Progenitor cell of endocrine pancreas (in vitro differentiated cells): ENCODE measurements at regions not wholly inside any gene's neighbourhood (a gene's known extent, or its start where the extent isn't known, plus 50 kb on each side); places are given as distances from the start of the nearest gene placed in this dataset.
"Not testable (repeated sequence)": the region's sequence is repeated elsewhere in the genome, so short reads cannot be mapped to it uniquely, and the experiment has no call there.

Source experiments
- DNase-seq: peaks from one replicate; pipeline ENCODE4 v3.0.0; 2021; ENCODE audit warnings: low spot score; ENCODE audit not compliant: unreplicated experiment
- H3K27ac Mint-ChIP-seq: 2 replicates; pipeline ENCODE4 v1.8.0; 2021; ENCODE audit warnings: mild to moderate bottlenecking, moderate library complexity, mixed read lengths
- H3K27me3 Mint-ChIP-seq: 2 replicates; pipeline ENCODE4 v1.8.0; 2021; ENCODE audit warnings: mixed read lengths
- H3K36me3 Mint-ChIP-seq: 2 replicates; pipeline ENCODE4 v1.8.0; 2022; ENCODE audit warnings: mixed read lengths; ENCODE audit not compliant: insufficient read depth
- H3K4me1 Mint-ChIP-seq: 2 replicates; pipeline ENCODE4 v1.8.0; 2021; ENCODE audit warnings: low read depth, mixed read lengths
- H3K4me3 Mint-ChIP-seq: 2 replicates; pipeline ENCODE4 v1.8.0; 2021; ENCODE audit warnings: low read depth, mild to moderate bottlenecking, moderate library complexity, mixed read lengths
- H3K9me3 Mint-ChIP-seq: 2 replicates; pipeline ENCODE4 v1.8.0; 2021; ENCODE audit warnings: low read depth, mixed read lengths
- TF ChIP-seq, protein P1 (sequence below): fragments of 200-600 bp; sonication (generic); IDR thresholded peaks from one replicate; pipeline ENCODE4 v1.5.0; 2021; ENCODE audit warnings: antibody characterized with exemption, mild to moderate bottlenecking; ENCODE audit not compliant: unreplicated experiment

DNA sequence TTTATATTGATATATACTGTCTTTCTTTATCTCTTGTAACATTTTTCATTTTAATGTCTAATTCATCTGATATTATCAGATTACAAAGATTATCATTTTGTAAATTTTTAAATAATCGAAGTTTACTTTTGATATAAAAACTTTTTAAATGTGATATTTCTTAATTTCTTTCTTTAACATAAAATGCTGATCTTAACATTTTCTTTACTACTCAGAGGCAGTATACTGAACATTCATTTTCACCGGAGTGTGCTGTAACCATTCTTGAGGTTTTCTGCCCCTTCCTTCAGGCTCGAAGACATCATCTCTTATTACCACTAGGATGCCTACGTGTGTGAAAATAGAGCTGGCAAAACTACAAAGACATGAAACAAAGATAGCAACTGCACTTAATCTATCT is 186.9 kb downstream of the DIO2 start:
- no peak overlapping the region for H3K27ac Mint-ChIP-seq
- TF ChIP-seq, protein P1, sequence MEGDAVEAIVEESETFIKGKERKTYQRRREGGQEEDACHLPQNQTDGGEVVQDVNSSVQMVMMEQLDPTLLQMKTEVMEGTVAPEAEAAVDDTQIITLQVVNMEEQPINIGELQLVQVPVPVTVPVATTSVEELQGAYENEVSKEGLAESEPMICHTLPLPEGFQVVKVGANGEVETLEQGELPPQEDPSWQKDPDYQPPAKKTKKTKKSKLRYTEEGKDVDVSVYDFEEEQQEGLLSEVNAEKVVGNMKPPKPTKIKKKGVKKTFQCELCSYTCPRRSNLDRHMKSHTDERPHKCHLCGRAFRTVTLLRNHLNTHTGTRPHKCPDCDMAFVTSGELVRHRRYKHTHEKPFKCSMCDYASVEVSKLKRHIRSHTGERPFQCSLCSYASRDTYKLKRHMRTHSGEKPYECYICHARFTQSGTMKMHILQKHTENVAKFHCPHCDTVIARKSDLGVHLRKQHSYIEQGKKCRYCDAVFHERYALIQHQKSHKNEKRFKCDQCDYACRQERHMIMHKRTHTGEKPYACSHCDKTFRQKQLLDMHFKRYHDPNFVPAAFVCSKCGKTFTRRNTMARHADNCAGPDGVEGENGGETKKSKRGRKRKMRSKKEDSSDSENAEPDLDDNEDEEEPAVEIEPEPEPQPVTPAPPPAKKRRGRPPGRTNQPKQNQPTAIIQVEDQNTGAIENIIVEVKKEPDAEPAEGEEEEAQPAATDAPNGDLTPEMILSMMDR: no peak
- no peaks in the 10 kb centered on the region for H3K4me1 Mint-ChIP-seq

DNA sequence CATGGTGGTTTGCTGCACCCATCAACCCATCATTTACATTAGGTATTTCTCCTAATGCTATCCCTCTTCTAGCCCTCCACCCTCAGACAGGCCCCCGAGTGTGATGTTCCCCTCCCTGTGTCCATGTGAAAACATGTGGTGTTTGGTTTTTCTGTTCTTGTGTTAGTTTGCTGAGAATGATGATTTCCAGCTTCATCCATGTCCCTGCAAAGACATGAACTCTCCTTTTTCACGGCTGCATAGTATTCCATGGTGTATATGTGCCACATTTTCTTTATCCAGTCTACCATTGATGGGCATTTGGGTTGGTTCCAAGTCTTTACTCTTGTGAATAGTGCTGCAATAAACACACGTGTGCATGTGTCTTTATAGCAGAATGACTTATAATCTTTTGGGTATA is 192.8 kb downstream of the DIO2 start:
- H3K9me3 Mint-ChIP-seq, H3K36me3 Mint-ChIP-seq, H3K4me3 Mint-ChIP-seq, DNase-seq, H3K27me3 Mint-ChIP-seq, H3K4me1 Mint-ChIP-seq, H3K27ac Mint-ChIP-seq: not testable (repeated sequence)

More for the DNA sequence above, 186.9 kb downstream of the DIO2 start:
- H3K9me3 Mint-ChIP-seq: peaks cover 4% of the 10 kb centered on the region
- H3K36me3 Mint-ChIP-seq: no peaks in the 10 kb centered on the region
- H3K27me3 Mint-ChIP-seq: no peaks in the 10 kb centered on the region
- DNase-seq: no peak
- no peak overlapping the region for H3K4me3 Mint-ChIP-seq

DNA sequence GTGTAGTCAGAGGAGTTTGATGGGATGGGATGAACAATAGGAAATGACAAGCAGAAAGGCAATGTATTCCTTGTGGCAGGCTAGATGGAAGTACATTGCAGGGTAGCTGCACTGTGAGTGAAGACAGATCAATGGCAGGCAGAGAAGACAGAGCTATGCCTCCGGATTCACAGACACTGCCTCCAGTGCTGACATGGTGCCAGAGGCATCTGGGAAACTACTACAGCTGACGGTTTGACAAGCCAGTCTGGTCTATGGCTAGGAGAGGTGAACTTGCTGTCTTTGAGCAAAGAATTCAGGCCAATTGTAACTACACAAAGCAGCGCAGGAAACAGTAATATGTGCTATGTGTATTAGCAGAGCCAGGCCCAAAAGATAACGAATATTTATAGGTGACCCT is 193.5 kb downstream of the DIO2 start:
- Mint-ChIP-seq H3K9me3 (peaks cover 8% of the 10 kb centered on the region), H3K4me1 (no peaks in the 10 kb centered on the region), H3K27me3 (no peaks in the 10 kb centered on the region), H3K27ac (no peak overlapping the region), H3K4me3 (no peak overlapping the region), H3K36me3 (no peaks in the 10 kb centered on the region)
- TF ChIP-seq, protein P1: no peak
- no peak for DNase-seq

DNA sequence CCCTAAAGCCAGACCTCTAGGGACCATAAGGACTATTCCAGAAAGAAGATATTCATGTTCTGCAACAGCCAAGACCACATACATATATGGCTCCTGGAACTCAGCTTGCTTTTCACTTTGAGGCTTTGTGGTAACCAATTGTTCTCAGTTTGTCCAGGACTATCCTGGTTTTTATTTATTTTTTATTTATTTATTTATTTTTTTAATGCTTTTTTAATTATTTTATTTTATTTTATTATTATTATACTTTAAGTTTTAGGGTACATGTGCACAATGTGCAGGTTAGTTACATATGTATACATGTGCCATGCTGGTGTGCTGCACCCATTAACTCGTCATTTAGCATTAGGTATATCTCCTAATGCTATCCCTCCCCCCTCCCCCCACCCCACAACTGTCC is 201.1 kb downstream of the DIO2 start:
- not testable (repeated sequence) for DNase-seq, H3K27me3 Mint-ChIP-seq, H3K9me3 Mint-ChIP-seq, H3K4me1 Mint-ChIP-seq, H3K36me3 Mint-ChIP-seq, H3K27ac Mint-ChIP-seq, H3K4me3 Mint-ChIP-seq

DNA sequence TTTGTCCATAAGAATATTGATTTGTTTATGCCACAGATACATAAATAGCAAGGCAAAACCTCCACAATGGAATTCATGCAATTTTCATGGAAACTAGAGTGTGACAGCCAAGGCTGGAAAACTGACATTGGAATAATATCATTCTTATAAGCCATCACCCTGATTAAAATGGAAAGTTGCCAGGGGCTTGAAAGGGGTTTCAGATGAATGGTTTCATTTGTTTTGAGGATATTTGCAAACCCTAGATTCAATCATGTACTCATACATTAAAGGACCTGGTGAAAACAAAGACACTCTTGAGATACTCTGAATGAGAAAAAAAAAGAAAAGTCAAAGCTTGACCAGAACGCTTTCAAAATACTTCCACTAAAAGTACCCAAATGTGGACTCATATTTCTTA is 205.7 kb downstream of the DIO2 start:
- H3K27ac Mint-ChIP-seq: no peak overlapping the region
- H3K9me3 Mint-ChIP-seq: no peaks in the 10 kb centered on the region
- no peak overlapping the region for H3K4me3 Mint-ChIP-seq

DNA sequence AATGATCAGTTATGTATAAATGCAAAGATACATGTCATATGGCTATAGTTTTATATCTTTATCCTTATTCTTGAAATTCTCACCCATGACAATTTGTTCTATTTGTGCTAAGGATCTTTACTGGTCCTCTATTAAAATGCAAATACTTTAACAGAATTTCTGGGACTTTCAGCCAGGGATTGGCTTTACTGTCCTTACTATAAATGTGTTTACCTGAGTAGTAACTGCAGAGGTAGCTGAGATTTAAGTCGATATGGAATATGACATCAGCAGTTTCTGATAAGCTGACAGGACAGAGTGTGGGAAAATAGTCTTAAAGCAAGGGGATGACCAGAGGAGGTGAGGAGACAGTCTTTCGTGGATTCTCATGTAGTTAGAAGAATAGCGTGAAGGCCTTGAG is 206.4 kb downstream of the DIO2 start:
- H3K27ac Mint-ChIP-seq: no peak overlapping the region
- no peak overlapping the region for H3K4me3 Mint-ChIP-seq
- peaks cover 11% of the 10 kb centered on the region for H3K4me1 Mint-ChIP-seq
- H3K36me3 Mint-ChIP-seq: no peaks in the 10 kb centered on the region
- DNase-seq: no peak
- H3K27me3 Mint-ChIP-seq: no peaks in the 10 kb centered on the region
- no peaks in the 10 kb centered on the region for H3K9me3 Mint-ChIP-seq
- TF ChIP-seq, protein P1: no peak

More for the DNA sequence above, 205.7 kb downstream of the DIO2 start:
- Mint-ChIP-seq H3K36me3 (no peaks in the 10 kb centered on the region), H3K4me1 (peaks cover 11% of the 10 kb centered on the region), H3K27me3 (no peaks in the 10 kb centered on the region)
- TF ChIP-seq, protein P1: no peak
- DNase-seq: no peak
